DOHH2 (cell line): ENCODE measurements at regions not wholly inside any gene's neighbourhood (a gene's known extent, or its start where the extent isn't known, plus 50 kb on each side); places are given as distances from the start of the nearest gene placed in this dataset.

ENCODE experiments used
- H3F3A ChIP-seq: fragments of 200-600 bp; sonication (generic), shearing (Covaris generic); 2 replicates; pipeline ENCODE4 v1.6.0; 2016; ENCODE audit warnings: antibody characterized with exemption, mild to moderate bottlenecking; ENCODE audit not compliant: control insufficient read depth, insufficient read depth
- H3K27ac ChIP-seq: fragments of 200-600 bp; sonication (generic); 2 replicates; pipeline ENCODE4 v1.5.1; 2014; ENCODE audit warnings: low read depth, mild to moderate bottlenecking, low read length, moderate library complexity
- H3K27me3 ChIP-seq: fragments of 200-600 bp; sonication (generic); 2 replicates; pipeline ENCODE4 v1.6.1; 2014; ENCODE audit warnings: mild to moderate bottlenecking, low read length, mixed read lengths; ENCODE audit not compliant: control insufficient read depth
- H3K36me3 ChIP-seq: fragments of 200-600 bp; sonication (generic); 2 replicates; pipeline ENCODE4 v1.6.1; 2014; ENCODE audit warnings: mild to moderate bottlenecking, low read length, moderate library complexity, mixed read lengths; ENCODE audit not compliant: control insufficient read depth
- H3K4me1 ChIP-seq: fragments of 200-600 bp; sonication (generic); 2 replicates; pipeline ENCODE4 v1.6.1; 2014; ENCODE audit warnings: mild to moderate bottlenecking, low read length, mixed read lengths; ENCODE audit not compliant: control insufficient read depth
- H3K4me2 ChIP-seq: fragments of 200-600 bp; sonication (generic); 2 replicates; pipeline ENCODE4 v1.6.0; 2014; ENCODE audit warnings: mild to moderate bottlenecking, low read length, moderate library complexity
- H3K4me3 ChIP-seq: fragments of 200-600 bp; sonication (generic); 2 replicates; pipeline ENCODE4 v1.5.1; 2014; ENCODE audit warnings: mild to moderate bottlenecking, low read length, mixed read lengths
- H3K79me2 ChIP-seq: fragments of 200-600 bp; sonication (generic); 2 replicates; pipeline ENCODE4 v1.6.1; 2014; ENCODE audit warnings: mild to moderate bottlenecking, low read length, mixed read lengths; ENCODE audit not compliant: control insufficient read depth
- H3K9me2 ChIP-seq: fragments of 200-600 bp; sonication (generic); replicated peaks from 2 replicates; pipeline ENCODE4 v1.6.1; 2014; ENCODE audit warnings: mild to moderate bottlenecking, low read length, mixed read lengths; ENCODE audit not compliant: control insufficient read depth
- H3K9me3 ChIP-seq: fragments of 200-600 bp; sonication (generic); 2 replicates; pipeline ENCODE4 v1.6.1; 2014; ENCODE audit warnings: antibody characterized with exemption, low read length, mixed read lengths; ENCODE audit not compliant: control insufficient read depth, insufficient read depth
- H4K20me1 ChIP-seq: fragments of 200-600 bp; sonication (generic); 2 replicates; pipeline ENCODE4 v1.6.0; 2014; ENCODE audit warnings: low read depth, mild to moderate bottlenecking, antibody characterized with exemption, low read length, moderate library complexity; ENCODE audit not compliant: control insufficient read depth, insufficient read depth
- EZH2phosphoT487 ChIP-seq: fragments of 200-600 bp; sonication (generic); IDR thresholded peaks from 2 replicates; pipeline ENCODE4 v1.6.1; 2017; ENCODE audit warnings: borderline replicate concordance, mild to moderate bottlenecking, antibody characterized with exemption, low read length, moderate library complexity, mixed read lengths
- TF ChIP-seq, protein P1 (sequence below): fragments of 200-600 bp; sonication (generic); IDR thresholded peaks from one replicate; pipeline ENCODE4 v1.5.1; 2014; ENCODE audit warnings: antibody characterized with exemption, mild to moderate bottlenecking, low read depth, low read length; ENCODE audit not compliant: poor library complexity, severe bottlenecking

GRCh38 chr5:3356016-3356415 is 239.6 kb upstream of the IRX1 start:
- no peak overlapping the region for H3K4me3 ChIP-seq
- no peaks in the 10 kb centered on the region for H3K9me2 ChIP-seq
- no peaks in the 10 kb centered on the region for H3K4me1 ChIP-seq
- peaks cover 5% of the 10 kb centered on the region; the same call in 1 of the 2 replicates for H3K9me3 ChIP-seq
- no peaks in the 10 kb centered on the region for H3K79me2 ChIP-seq
- no peaks in the 10 kb centered on the region for H3K27me3 ChIP-seq
- no peaks in the 10 kb centered on the region for H4K20me1 ChIP-seq
- H3F3A ChIP-seq, result no peaks in the 10 kb centered on the region
- H3K4me2 ChIP-seq, result no peak overlapping the region
- H3K36me3 ChIP-seq, result no peaks in the 10 kb centered on the region
- H3K27ac ChIP-seq, result no peak overlapping the region
- TF ChIP-seq, protein P1, sequence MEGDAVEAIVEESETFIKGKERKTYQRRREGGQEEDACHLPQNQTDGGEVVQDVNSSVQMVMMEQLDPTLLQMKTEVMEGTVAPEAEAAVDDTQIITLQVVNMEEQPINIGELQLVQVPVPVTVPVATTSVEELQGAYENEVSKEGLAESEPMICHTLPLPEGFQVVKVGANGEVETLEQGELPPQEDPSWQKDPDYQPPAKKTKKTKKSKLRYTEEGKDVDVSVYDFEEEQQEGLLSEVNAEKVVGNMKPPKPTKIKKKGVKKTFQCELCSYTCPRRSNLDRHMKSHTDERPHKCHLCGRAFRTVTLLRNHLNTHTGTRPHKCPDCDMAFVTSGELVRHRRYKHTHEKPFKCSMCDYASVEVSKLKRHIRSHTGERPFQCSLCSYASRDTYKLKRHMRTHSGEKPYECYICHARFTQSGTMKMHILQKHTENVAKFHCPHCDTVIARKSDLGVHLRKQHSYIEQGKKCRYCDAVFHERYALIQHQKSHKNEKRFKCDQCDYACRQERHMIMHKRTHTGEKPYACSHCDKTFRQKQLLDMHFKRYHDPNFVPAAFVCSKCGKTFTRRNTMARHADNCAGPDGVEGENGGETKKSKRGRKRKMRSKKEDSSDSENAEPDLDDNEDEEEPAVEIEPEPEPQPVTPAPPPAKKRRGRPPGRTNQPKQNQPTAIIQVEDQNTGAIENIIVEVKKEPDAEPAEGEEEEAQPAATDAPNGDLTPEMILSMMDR, result no peak
- no peak for TF ChIP-seq EZH2phosphoT487

GRCh38 chr5:3355126-3355525 is 240.5 kb upstream of the IRX1 start:
- H3F3A ChIP-seq, result no peaks in the 10 kb centered on the region
- H3K4me1 ChIP-seq, result no peaks in the 10 kb centered on the region
- H3K27ac ChIP-seq, result no peak overlapping the region
- no peaks in the 10 kb centered on the region for H3K9me2 ChIP-seq
- no peaks in the 10 kb centered on the region for H3K27me3 ChIP-seq
- no peak for TF ChIP-seq EZH2phosphoT487
- TF ChIP-seq, protein P1, result no peak
- H3K36me3 ChIP-seq, result no peaks in the 10 kb centered on the region
- no peaks in the 10 kb centered on the region for H4K20me1 ChIP-seq
- no peak overlapping the region for H3K4me3 ChIP-seq
- H3K79me2 ChIP-seq, result no peaks in the 10 kb centered on the region
- H3K4me2 ChIP-seq, result no peak overlapping the region
- peaks cover 8% of the 10 kb centered on the region; the same call in 1 of the 2 replicates for H3K9me3 ChIP-seq

DNA sequence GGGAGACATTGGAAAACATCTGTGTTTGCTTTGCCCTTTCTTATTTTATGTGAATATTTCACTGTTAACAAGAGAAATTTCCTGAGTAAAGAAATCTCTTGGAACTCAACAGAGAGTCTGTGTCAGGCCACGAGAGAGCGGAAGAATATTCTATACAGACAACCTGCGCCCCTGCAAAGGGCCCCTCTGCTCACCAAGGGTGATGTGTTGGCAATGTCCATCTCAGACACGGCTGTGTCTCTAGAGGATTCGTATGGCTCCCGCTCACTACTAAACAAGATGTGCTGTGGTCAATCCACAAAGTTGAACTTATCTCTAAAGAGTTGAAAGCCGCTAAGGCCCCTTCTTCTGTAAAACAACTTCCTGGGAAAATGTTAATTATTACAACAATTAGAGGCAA is 241.0 kb upstream of the IRX1 start:
- Histone ChIP-seq H3K79me2 (no peaks in the 10 kb centered on the region), H3K4me1 (no peaks in the 10 kb centered on the region), H3F3A (no peaks in the 10 kb centered on the region), H3K27ac (no peak overlapping the region), H3K4me2 (no peak overlapping the region), H4K20me1 (no peaks in the 10 kb centered on the region), H3K36me3 (no peaks in the 10 kb centered on the region), H3K4me3 (no peak overlapping the region), H3K9me3 (peaks cover 11% of the 10 kb centered on the region; the same call in 1 of the 2 replicates), H3K27me3 (no peaks in the 10 kb centered on the region), H3K9me2 (no peaks in the 10 kb centered on the region)
- TF ChIP-seq EZH2phosphoT487, result no peak
- TF ChIP-seq, protein P1, result no peak

- H3K4me3 ChIP-seq, result no peak overlapping the region
- H3F3A ChIP-seq, result no peaks in the 10 kb centered on the region
- H3K4me2 ChIP-seq, result no peak overlapping the region
- no peaks in the 10 kb centered on the region for H3K27me3 ChIP-seq
- no peak overlapping the region for H3K27ac ChIP-seq
- no peaks in the 10 kb centered on the region for H3K4me1 ChIP-seq
- peaks cover 11% of the 10 kb centered on the region; the same call in 1 of the 2 replicates for H3K9me3 ChIP-seq
- H3K9me2 ChIP-seq, result no peaks in the 10 kb centered on the region
- no peak for TF ChIP-seq EZH2phosphoT487
- TF ChIP-seq, protein P1, result no peak
- no peaks in the 10 kb centered on the region for H3K79me2 ChIP-seq
- H3K36me3 ChIP-seq, result no peaks in the 10 kb centered on the region
- no peaks in the 10 kb centered on the region for H4K20me1 ChIP-seq
Observed at GRCh38 chr5:3353561-3353960, 242.1 kb upstream of the IRX1 start.
